Kidney glomerular epithelial cell (primary cell): ENCODE measurements at regions not wholly inside any gene's neighbourhood (a gene's known extent, or its start where the extent isn't known, plus 50 kb on each side); places are given as distances from the start of the nearest gene placed in this dataset.
A peak's percentile ranks its signal among the peaks of the same experiment; 100 is the strongest.
"Not testable (repeated sequence)": the region's sequence is repeated elsewhere in the genome, so short reads cannot be mapped to it uniquely, and the experiment has no call there.

Source experiments
- DNase-seq: peaks from one replicate; lab custom pipeline; 2025; lab: John Stamatoyannopoulos, UW

DNA sequence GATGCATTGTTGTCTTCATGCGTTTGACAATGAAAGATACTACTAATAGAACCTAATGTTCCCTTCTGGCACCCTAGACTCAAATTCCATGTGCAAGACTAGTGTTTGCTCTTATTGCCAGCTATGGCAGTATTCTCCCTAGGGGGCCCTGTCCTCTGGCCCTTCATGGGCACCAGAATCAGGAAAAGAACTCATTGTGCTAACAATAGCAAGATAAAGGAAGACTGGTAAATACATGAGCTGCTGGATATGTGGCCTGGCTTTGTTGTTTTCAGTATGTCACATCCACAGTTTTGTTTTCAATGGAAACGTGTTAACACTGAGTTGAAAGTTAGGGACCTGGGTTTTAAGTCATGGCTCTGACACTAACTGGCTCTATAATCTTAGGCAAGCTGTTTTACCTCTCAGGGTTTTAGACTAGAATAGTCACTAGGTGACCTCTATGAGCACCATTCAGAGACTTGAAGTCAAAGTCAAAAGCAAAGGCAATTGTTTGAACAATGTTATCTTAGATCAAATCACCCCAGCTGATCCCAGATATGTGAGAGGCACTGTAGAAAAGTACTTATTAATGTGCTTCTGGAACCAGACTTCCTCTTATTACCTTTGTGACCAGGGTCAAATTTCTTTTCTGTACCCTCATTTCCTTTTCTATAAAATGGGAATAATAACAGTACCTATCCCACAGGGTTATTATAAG is 253.7 kb upstream of the DIAPH2 start:
- DNase-seq: no peak

DNA sequence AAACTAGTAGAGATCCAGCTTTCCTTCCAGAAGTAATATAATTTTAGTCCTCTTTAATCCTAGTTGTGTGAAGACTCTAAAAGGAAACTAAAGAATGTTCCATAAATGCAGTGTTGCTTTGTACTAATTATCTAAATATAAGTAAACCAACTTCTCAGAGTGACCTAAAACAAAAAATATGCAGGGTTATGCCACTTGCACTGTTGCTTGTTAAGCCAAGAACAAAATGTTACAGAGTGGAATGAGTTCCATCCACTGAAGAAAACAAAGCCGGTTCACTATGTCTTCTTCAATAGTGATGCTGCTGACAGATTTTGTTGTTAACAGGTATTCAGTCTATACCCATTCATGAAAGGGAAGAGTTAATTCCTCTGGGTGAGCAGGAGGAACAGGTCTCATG is 252.0 kb upstream of the DIAPH2 start:
- DNase-seq: no peak

- no peak for DNase-seq
These were observed 251.1 kb upstream of the DIAPH2 start for GRCh38 chrX:96433409-96434077.

GRCh38 chrX:96435378-96436035 is 249.1 kb upstream of the DIAPH2 start:
- DNase-seq: no peak

DNA sequence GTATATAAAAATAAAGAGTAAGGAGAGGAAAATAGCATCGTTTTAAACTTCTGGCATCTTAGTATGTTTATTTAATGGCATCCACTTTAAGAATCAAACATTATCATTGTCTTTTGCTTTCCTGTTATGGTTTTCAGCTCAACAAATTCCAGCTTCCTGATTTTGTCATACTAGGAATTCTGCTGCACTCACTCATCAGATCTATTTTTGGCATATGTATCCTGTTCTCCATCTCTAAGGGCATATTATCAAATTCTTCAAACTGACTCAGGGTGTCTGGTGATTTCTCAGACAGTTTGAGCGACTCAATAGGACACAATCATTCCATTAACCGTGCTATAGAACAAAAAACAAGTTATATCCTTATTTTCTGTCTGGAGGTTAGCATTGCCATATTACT is 248.5 kb upstream of the DIAPH2 start:
- peak; percentile 58 for DNase-seq

DNA sequence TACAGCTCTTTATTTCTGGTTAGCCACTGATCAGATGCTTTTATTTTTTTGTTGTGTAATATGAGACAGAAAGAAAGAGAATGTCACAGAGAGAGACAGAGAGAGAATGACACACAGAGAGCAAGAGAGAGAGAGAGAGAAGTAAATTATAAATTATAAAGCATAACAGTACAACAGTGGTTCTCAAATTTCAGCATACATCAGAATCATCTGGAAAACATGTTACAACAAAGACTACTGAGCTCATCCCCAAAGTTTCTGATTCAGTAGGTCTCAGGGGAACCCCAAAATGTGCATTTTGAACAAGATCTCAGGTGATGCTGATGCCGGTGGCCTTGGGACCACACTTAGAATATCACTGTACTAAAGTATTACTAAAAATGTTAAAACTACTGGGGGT is 245.8 kb upstream of the DIAPH2 start:
- no peak for DNase-seq

GRCh38 chrX:96440941-96441340 is 243.7 kb upstream of the DIAPH2 start:
- no peak for DNase-seq

DNA sequence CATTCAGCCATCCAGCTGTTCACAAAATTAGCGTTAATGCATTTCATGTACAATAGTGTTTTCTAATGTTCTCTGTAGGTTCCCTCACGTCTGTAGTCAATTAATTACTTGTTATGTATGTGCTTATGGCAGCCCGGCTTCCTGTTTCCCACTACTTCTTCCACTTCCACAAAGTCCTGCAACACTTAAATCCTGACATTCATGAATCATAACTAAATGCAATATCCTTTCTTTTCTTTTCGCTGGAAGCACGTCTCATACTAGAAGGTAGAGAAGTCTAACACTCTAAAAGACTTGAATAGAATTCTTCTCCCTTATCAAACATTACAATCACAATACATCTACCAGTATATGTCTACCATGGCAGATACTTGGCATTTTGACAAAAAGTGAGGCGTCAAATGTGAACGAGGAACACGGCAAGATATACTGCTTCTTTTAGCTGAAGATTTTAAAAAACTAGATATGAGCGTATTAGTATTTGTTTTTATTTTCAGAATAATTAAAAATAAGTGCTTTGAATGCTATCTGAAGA is 239.0 kb upstream of the DIAPH2 start:
- no peak for DNase-seq

DNA sequence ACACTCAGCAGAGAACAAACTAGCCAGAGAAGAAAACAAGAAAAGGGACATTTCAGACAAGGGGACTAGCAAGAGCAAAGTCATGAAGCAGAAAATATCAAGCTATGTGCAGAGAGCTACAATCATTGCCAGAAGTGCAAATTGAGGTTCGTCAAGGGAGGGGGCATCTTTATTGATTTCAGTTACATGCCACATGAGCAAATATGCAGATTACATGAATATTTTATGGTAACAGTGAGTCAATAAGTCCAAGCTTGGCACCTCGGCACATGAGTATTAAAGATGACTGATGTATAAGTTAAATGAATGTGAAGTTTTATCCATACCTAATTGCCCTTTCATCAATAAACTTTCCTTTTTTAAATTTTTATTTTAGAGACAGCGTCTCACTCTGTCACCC is 238.1 kb upstream of the DIAPH2 start:
- no peak for DNase-seq

- DNase-seq: no peak
These were observed 237.5 kb upstream of the DIAPH2 start for GRCh38 chrX:96447161-96447560.

GRCh38 chrX:96449191-96449590 is 235.5 kb upstream of the DIAPH2 start:
- DNase-seq: no peak

DNA sequence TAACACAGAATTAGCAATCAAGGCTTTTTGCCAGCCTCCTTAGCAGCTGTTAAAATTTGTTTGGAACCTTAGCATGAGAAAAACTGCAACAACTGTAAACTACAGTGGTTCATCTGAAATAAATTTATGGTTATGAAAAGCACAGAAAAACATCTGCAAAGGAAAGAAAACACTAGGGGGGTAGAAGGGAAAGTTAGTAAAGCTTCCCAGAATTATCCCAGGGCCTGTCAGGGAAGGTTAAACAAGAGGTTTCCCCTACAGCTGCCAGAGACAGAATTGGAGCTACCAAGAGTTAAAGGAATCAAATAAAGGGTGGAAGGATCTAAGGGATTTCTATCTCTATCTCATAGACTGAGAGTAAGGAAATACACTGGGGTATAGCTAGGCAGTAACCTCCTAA is 234.7 kb upstream of the DIAPH2 start:
- no peak for DNase-seq

- peak; percentile 56 for DNase-seq
These were observed 231.5 kb upstream of the DIAPH2 start for GRCh38 chrX:96453139-96453538.

DNA sequence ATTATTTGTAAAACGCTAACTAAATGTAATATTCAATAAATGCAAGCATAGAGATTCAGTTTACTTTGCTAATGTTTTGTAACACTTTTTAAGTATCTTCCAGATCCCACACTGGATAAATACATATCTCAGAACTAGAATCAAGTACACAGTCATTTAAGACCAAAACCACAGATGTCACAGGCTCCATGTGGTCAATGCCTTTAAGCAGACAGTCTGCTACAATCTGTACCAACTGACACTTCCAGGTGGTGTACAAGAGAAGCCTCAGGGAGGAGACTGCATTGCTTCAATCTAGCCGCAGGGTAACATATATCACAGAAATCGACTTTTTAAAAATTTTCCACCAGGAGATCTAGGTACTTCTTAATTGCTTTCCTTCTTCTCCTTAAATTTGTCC is 229.6 kb upstream of the DIAPH2 start:
- no peak for DNase-seq

DNA sequence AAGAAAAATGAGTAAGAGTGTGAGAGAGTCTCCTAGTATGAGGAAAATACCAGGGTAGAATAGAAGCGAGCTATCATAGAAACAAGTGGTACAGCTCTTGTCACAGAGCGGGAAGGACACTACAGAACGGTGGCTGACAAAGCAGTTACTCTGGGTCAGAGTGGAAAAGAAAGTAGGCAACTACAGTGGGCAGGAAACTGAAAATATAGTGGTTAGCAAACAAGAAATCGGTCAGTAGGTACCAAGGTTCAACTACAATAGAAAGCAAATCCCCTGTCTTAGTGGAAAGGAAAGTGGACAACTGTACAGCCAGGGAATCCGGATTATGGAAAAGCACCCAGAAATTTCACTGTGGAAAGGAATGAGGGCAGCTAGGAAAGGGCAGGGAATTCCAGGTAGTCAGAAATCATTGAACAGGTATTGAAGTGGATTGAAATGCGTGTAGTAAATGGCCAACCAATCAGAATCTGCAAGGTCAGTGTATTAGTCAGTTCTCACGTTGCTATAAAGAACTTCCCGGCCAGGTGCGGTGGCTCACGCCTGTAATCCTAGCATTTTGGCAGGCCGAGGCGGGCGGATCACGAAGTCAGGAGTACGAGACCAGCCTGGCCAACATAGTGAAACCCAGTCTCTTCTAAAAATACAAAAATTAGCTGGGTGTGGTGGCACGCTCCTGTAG is 219.6 kb upstream of the DIAPH2 start:
- no peak for DNase-seq

GRCh38 chrX:96474029-96474740 is 210.5 kb upstream of the DIAPH2 start:
- DNase-seq: no peak

GRCh38 chrX:96474741-96475125 is 209.9 kb upstream of the DIAPH2 start:
- no peak for DNase-seq

- no peak for DNase-seq
These were observed 204.6 kb upstream of the DIAPH2 start for GRCh38 chrX:96480081-96480480.

DNA sequence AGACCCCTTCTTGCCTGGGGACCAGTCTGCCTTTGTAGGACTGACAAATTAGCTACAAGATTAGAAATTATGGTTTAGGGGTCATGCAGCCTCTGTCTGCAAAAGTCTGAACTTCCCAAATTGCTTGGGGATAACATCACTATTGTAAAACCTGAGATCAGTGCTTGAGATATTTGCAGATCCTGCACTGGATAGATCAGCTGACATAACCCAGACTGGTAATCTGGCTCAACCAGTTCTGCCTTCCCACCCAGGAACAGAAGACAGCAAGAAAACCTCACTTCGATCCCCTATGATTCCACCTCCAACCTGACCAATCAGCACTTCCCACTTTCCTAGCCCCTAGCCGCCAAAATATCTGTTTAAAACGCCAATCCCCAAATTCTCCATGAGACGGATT is 202.8 kb upstream of the DIAPH2 start:
- no peak for DNase-seq

- DNase-seq: no peak
These were observed 200.9 kb upstream of the DIAPH2 start for GRCh38 chrX:96483647-96484160.

DNA sequence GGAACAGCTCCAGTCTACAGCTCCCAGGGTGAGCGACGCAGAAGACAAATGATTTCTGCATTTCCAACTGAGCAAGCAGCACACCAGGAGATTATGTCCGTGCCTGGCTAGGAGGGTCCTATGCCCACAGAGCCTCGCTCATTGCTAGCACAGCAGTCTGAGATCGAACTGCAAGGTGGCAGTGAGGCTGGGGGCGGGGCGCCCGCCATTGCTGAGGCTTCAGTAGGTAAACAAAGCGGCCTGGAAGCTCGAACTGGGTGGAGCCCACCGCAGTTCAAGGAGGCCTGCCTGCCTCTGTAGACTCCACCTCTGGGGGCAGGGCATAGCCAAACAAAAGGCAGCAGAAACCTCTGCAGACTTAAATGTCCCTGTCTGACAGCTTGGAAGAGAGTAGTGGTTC is 198.0 kb upstream of the DIAPH2 start:
- DNase-seq: not testable (repeated sequence)

- no peak for DNase-seq
These were observed 182.1 kb upstream of the DIAPH2 start for GRCh38 chrX:96502507-96502906.
